ENCODE measurements at regions not wholly inside any gene's neighbourhood (a gene's known extent, or its start where the extent isn't known, plus 50 kb on each side); places are given as distances from the start of the nearest gene placed in this dataset.
"Not testable (repeated sequence)": the region's sequence is repeated elsewhere in the genome, so short reads cannot be mapped to it uniquely, and the experiment has no call there.

DNA sequence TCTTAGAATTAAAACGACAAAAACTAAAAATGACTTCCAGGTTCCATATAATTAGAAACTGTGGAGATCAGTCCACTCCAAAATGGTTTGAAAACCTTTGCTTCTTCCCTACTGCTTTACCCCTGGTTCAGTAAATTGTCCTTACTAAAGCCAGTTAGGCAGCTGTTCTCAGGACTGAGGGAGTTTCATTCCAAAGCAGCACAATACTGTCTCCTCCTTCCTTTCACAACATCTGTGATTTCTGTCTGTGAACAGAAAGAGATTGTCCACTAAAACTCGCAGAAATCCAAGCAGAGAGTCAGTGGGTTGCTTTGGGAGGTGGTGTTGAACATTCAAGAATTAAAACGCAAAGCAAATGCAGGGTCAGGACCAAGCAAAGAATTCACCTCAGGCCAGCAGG lies 740.8 kb upstream of the ZNF608 start:
- no peak for TF ChIP-seq SIN3A (IDR thresholded peaks at IDR 0.05; ENCODE audit: borderline replicate concordance, insufficient read depth, low read depth, low read length)
- no peak for TF ChIP-seq POLR2AphosphoS5 (IDR thresholded peaks at IDR 0.05; ENCODE audit: low read depth, low read length)
- no peak for TF ChIP-seq TCF7L2 (IDR thresholded peaks at IDR 0.05; ENCODE audit: low read depth, low read length)
- no peak for TF ChIP-seq REST (IDR thresholded peaks at IDR 0.05; ENCODE audit: insufficient read depth in 1 of 2, low read depth in 2 of 2, low read length in 1 of 2)
- TF ChIP-seq, protein P1, sequence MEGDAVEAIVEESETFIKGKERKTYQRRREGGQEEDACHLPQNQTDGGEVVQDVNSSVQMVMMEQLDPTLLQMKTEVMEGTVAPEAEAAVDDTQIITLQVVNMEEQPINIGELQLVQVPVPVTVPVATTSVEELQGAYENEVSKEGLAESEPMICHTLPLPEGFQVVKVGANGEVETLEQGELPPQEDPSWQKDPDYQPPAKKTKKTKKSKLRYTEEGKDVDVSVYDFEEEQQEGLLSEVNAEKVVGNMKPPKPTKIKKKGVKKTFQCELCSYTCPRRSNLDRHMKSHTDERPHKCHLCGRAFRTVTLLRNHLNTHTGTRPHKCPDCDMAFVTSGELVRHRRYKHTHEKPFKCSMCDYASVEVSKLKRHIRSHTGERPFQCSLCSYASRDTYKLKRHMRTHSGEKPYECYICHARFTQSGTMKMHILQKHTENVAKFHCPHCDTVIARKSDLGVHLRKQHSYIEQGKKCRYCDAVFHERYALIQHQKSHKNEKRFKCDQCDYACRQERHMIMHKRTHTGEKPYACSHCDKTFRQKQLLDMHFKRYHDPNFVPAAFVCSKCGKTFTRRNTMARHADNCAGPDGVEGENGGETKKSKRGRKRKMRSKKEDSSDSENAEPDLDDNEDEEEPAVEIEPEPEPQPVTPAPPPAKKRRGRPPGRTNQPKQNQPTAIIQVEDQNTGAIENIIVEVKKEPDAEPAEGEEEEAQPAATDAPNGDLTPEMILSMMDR (IDR thresholded peaks at IDR 0.05): no peak
- intact Hi-C loops (cut with micrococcal nuclease; ENCODE audit: unreplicated experiment) (loop anchor here (10.0 kb wide), 2 partner anchors 348 to 742 kb away; partner anchors contain the start of gene ZNF608), in situ Hi-C loops (cut with HindIII; ENCODE audit: low pct_unique_long_range_greater_than_20kb, low sequenced_read_pairs) (no loop called here)
- DNase-seq (ENCODE audit: low read depth, low spot score) (no peak), ATAC-seq (no peak)
- Histone ChIP-seq H3K9me3 (ENCODE audit: control insufficient read depth, insufficient read depth, low read depth, low read length) (peaks cover 3% of the 10 kb centered on the region; the same call in 1 of the 2 replicates), H3K4me3 (ENCODE audit: low read depth in 2 of 2, low read length in 2 of 2) (no peak overlapping the region), H3K36me3 (ENCODE audit: control insufficient read depth, insufficient read depth, low read length) (no peaks in the 10 kb centered on the region; the same call in 1 of the 2 replicates), H3K4me1 (ENCODE audit: control insufficient read depth, insufficient read depth, low read length) (peaks cover 39% of the 10 kb centered on the region), H3K27ac (ENCODE audit: low read length) (peak overlapping the region; percentile 100), H3K27me3 (ENCODE audit: control insufficient read depth, insufficient read depth, low read length) (no peaks in the 10 kb centered on the region)
- ChIA-PET CTCF (interaction anchor here (0.7 kb wide), 1 partner anchor 937 kb away, joined by 3 read pairs; no protein-coding TSS in a partner anchor), POLR2A (no interaction called here)
- BruUV-seq (replicated peaks): no TSS peak

GRCh38 chr5:125487652-125488051 lies 741.2 kb upstream of the ZNF608 start:
- H3K9me3 ChIP-seq (ENCODE audit: control insufficient read depth, insufficient read depth, low read depth, low read length); H3K27me3 ChIP-seq (ENCODE audit: control insufficient read depth, insufficient read depth, low read length); H3K4me3 ChIP-seq (ENCODE audit: low read depth in 2 of 2, low read length in 2 of 2); in situ Hi-C loops (cut with HindIII; ENCODE audit: low pct_unique_long_range_greater_than_20kb, low sequenced_read_pairs); H3K36me3 ChIP-seq (ENCODE audit: control insufficient read depth, insufficient read depth, low read length); ATAC-seq; POLR2A ChIA-PET; DNase-seq (ENCODE audit: low read depth, low spot score); BruUV-seq (replicated peaks): not testable (repeated sequence)
- peaks cover 39% of the 10 kb centered on the region for H3K4me1 ChIP-seq (ENCODE audit: control insufficient read depth, insufficient read depth, low read length)
- peak overlapping the region; percentile 100 for H3K27ac ChIP-seq (ENCODE audit: low read length)
- CTCF ChIA-PET: interaction anchor here (0.7 kb wide), 1 partner anchor 936 kb away, joined by 3 read pairs; no protein-coding TSS in a partner anchor
- intact Hi-C loops (cut with micrococcal nuclease; ENCODE audit: unreplicated experiment): loop anchor here (10.0 kb wide), 2 partner anchors 347 to 743 kb away; partner anchors contain the start of gene ZNF608

DNA sequence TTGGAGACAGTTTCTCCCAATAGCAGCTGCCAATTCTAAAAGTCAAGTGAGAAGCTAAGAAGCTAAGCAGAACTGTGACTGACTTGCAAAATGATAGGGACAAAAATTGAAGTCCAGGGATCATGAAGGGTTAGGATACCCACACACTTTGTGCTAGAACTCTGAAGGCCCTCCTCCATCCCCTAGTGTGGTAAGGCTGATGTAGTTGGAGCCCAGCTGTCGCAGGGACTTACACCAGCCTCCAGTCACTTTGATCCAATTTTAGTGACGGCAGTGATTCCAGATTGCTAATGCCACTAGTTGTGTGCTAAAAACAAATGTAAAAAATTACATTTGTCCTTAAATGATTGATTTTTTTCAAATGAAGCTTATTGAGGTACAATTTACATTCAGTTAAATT lies 742.7 kb upstream of the ZNF608 start:
- Histone ChIP-seq H3K27me3 (ENCODE audit: control insufficient read depth, insufficient read depth, low read length) (no peaks in the 10 kb centered on the region), H3K36me3 (ENCODE audit: control insufficient read depth, insufficient read depth, low read length) (no peaks in the 10 kb centered on the region), H3K4me3 (ENCODE audit: low read depth in 2 of 2, low read length in 2 of 2) (no peak overlapping the region), H3K4me1 (ENCODE audit: control insufficient read depth, insufficient read depth, low read length) (peaks cover 27% of the 10 kb centered on the region), H3K27ac (ENCODE audit: low read length) (peak overlapping the region; percentile 78), H3K9me3 (ENCODE audit: control insufficient read depth, insufficient read depth, low read depth, low read length) (peaks cover 16% of the 10 kb centered on the region; the same call in 1 of the 2 replicates)
- no TSS peak for BruUV-seq (replicated peaks)
- POLR2A ChIA-PET: no interaction called here
- intact Hi-C loops (cut with micrococcal nuclease; ENCODE audit: unreplicated experiment): loop anchor here (10.0 kb wide), 2 partner anchors 346 to 744 kb away; partner anchors contain the start of gene ZNF608
- ATAC-seq: no peak
- TF ChIP-seq REST (IDR thresholded peaks at IDR 0.05; ENCODE audit: insufficient read depth in 1 of 2, low read depth in 2 of 2, low read length in 1 of 2) (no peak), SIN3A (IDR thresholded peaks at IDR 0.05; ENCODE audit: borderline replicate concordance, insufficient read depth, low read depth, low read length) (no peak), TCF7L2 (IDR thresholded peaks at IDR 0.05; ENCODE audit: low read depth, low read length) (no peak), POLR2AphosphoS5 (IDR thresholded peaks at IDR 0.05; ENCODE audit: low read depth, low read length) (no peak)
- TF ChIP-seq, protein P1 (IDR thresholded peaks at IDR 0.05): no peak
- in situ Hi-C loops (cut with HindIII; ENCODE audit: low pct_unique_long_range_greater_than_20kb, low sequenced_read_pairs): no loop called here
- CTCF ChIA-PET: interaction anchor here (0.6 kb wide), 1 partner anchor 740 kb away, joined by 3 read pairs; no protein-coding TSS in a partner anchor
- no peak for DNase-seq (ENCODE audit: low read depth, low spot score)
